Activated CD4-positive, alpha-beta T cell treated with anti-CD3 and anti-CD28 coated beads, Interleukin-2, amount 50 U/mL, for 48 hours (primary cell): ENCODE measurements at regions not wholly inside any gene's neighbourhood (a gene's known extent, or its start where the extent isn't known, plus 50 kb on each side); places are given as distances from the start of the nearest gene placed in this dataset.
"Not testable (repeated sequence)": the region's sequence is repeated elsewhere in the genome, so short reads cannot be mapped to it uniquely, and the experiment has no call there.

Source experiments
- DNase-seq, 2 experiments: peaks; one replicate each; pipeline ENCODE4 v3.0.0-alpha.2; 2020

DNA sequence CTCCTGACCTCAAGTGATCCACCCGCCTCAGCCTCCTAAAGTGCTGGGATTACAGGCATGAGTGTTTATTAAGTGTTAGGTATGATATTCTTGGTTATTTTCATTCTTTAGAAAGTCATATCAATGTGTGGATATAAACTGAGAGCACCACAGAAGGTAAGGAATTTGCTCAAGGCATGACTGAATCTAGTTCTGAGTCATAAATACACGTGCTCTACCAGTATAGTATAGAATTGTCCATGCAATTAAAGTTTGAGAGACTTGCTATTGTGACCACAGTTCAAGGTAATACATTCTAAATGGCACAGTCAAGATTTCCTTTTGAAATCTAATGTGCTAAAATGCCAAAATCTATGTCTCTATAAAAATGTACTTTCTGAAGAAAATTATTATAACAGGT is 401.1 kb upstream of the CHRM3 start:
- no peak for DNase-seq

DNA sequence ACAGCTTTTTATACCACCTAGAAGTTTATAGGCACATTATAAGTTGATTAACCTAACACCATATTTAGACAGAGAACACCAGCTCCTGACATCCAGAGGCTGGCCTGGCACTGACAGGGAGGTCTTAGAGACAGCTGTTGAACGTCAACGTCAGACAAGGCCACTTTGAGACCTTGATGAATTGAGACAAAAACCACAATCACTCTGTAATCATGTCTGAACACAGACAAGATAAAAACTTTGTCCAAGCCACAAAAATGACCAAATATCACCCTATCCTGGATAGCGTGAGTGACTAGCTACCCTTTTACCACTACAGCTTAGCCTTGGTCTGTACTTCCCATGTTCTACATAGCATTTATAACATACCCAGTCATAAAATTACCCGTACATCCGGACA is 403.6 kb upstream of the CHRM3 start:
- DNase-seq, result no peak

DNA sequence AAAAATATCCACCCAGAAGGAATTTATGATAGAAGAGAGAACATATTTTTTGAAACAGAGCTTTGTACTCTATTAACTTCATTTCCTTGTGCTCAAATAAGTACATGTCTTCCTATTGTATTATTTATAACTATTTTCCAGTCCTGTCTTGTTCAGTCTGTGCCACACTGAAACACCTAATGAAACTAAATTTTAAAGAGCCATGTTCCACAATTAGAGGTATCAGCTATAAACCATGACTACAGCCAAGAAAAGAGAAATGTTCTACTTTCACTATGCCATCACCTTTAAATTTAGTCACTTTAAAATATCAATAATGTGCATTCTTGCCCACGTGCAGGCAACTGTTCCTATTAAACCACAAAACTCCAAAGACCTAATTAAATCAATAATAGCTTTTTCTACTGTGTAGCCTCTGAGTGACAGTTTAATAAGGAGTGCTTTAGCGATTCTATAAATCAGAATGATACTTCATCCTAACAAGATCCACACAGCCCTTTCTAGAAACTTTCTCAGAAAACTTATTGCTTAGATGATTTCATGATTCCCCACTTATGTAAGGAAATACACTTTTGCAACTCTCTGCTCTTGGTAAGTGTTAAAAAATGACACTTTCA is 404.9 kb upstream of the CHRM3 start:
- no peak for DNase-seq

DNA sequence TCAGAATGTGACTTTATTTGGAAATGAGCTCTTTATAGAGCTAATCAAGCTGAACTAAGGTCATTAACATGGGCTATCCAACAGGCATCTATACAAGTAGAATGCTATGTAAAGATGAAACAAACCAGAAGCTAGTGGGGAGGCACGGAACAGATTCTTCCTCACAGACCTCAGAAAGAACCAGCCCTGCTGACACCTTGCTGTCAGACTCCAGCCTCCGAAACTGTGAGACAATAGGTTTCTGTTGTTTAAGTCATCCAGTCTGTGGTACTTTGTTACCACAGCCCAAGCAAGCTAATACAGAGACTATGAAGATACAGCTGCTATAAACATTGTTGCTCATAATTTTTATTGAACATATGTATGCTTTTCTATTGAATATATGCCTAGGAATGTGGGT is 406.3 kb upstream of the CHRM3 start:
- no peak for DNase-seq

DNA sequence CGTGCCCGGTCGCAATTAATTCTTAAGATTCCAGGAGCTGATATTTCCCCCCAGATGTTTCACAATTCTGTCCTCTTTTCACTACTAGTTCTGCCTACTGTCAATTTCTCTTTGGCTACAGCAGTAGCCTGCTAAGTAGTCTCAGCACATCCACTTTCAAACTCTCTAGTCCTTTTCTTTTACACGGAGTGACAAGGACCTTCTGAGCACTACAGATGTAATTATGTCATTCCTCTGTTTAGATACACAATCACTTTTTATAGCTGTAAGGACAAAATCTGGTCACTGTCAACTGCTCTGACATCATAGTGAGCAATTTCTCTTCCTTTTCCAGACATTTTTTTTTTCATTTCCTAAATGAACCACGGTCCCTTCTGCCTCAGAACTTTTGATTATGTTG is 421.7 kb upstream of the CHRM3 start:
- no peak for DNase-seq

DNA sequence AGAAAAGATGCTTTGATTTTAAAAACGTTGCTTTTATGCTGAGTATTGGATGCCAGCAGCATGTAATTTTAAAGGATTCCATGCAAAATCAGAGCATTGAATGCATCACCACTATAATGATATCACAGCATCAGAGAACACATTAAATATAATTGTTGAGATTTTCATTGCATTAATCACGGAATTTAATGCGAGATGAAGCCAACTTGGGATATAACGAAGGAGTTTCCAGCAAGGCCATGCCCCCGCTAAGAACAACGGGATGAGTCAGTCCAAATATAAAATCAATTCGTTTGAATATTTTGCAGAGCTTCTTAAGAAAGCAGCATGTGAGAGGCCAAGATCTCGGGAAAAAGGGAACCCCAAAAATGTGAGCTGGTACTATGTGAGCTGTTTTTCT is 423.4 kb upstream of the CHRM3 start:
- no peak for DNase-seq

DNA sequence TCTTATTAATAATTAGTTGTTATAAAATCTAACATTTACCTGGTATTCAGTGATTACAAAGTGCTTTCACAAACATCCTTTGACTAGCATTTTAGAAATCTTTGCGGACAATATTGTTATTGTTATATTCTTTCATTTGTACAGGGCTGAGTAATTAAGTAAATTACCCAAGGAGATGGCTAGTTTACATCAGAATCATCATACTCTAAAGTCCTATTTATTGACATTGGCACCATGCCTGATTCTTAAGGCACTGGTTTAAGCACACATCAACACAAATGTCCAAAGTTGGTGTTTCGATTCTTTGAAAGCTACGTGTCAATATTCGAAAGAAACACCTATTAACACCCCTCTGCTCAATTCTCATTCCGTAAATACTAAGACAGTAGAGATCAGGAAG is 424.6 kb upstream of the CHRM3 start:
- DNase-seq, result no peak

DNA sequence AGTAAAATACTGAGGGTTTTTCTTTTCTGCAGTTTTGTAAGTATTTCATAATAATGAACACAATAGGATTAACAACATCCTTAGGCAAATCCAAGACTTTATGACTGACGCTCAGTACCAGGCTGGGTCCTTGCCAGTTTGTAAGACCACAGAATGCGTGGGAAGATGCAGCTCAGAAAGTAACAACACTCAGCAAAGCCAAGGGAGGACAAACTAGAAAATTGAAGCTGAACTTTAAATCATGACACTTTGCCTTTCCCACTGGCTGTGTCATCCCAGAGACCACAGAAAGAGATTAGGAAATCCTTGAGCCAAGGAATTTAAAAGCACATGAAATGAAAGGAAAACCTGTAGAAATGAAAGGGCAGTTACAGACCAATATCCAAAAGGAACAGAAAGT is 426.3 kb upstream of the CHRM3 start:
- DNase-seq, result no peak

DNA sequence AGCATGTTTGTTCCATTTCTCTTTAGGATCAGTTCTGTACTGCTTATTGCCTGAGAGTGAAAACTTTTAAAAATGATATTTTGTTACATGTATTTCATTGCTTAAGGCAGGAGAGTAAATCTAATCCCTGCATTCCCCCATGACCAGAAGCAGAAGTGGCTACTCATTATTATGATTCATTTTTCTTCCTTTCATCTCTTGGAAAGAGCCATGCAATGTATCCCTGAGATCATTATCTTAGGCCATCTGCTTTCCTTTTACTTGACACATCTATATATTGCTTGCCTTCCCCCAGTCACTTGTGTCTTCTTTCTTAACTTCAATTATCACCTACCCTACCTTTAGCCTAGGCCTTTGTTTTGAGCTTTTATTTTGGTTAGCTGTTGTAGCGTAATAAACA is 430.4 kb upstream of the CHRM3 start:
- no peak for DNase-seq

DNA sequence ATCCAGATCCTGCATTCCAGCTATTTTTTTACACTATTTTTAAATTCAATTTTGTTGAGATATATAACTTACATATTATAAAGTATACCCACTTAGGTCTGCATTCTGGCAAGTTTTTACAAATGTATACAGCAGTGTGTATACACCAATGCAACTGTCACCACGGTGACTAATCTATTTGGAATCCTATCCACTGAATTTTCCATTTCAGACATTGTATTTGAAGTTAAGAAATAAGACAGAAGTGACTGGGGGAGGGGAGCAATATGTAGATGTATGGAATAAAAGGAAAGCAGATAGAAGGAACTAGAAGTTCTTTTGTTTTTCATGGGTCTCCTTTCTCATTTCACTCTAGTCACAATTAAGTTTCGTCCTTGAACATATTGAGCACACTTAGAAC is 431.5 kb upstream of the CHRM3 start:
- no peak for DNase-seq

DNA sequence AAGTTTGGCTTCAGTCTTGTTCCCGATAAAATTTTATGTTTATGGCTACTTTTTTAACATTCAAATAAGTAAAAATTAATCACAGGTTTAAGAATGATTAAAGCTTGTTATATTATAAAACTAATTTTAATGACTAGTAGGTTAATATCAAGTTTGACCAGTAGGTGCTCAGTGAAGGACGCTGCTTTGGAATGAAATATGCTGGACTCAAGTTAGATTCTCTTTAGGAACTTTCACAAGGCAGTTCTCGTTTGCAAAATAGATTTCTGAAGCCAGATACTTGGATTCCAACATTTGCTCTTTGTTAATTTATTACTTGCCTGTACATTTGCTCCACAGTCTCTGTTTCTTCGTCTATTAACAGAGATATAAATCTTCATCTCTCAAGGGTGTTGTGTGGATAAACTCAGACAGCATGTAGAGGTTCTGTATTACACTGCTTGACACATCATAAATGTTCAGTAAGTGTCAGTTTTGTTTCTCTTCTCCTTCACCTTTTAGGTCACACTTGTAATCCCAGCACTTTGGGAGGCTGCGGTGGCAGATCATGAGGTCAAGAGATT is 432.8 kb upstream of the CHRM3 start:
- DNase-seq, result no peak

DNA sequence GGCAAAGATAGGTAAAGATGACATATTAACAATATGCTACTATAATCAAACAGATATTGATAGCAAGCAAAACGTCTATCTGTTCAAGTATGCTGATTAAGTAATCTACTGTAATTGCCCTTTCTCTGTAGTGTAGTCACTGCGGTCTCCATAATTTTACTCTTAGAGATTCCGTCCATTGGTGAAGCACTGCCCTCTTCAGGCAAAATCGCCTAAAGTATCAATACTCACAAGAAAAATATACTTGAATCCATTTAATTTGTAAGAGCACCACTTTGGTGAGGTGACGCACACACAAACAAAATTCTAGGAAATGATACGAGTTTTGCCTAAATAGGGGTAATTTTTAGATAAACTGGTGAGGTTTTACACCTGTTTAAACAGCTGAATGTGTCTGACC is 434.6 kb upstream of the CHRM3 start:
- DNase-seq, result no peak

DNA sequence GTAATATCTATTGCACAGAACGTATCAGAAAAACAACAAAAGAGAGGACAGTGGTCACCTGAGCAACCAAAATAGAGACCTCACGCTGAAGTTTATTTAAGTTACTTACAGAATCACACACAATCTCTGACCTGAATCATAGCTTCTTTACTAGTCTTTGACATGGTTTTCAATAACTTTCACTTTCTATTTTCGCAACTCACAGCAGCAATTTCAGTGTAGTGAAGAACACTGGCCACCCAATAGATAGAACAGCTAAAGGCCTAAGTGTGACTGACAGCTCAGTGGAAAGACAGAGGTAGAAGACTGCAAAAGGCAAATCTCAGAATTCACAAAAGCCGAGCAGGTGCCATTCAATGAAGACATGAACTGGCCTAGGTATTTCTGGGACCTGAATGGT is 435.6 kb upstream of the CHRM3 start:
- DNase-seq, result no peak

DNA sequence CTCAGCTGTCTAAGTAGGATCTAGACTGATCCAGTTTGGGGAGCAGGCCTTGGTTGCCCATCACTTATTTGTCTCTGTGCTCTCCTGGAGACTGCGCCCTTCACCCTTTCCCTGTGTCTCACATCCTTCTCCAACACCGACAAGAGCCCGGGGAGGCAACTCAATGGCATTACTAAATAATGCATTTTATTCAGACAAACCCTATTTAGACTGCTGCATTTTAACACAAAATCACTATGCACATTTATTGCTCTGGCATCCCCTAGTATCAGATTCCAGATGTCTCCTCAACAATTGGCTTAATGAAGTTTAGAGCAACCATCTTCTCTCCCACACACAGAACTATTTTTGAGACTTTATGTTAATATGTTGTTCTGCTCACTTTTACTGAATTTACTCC is 436.4 kb upstream of the CHRM3 start:
- no peak for DNase-seq

DNA sequence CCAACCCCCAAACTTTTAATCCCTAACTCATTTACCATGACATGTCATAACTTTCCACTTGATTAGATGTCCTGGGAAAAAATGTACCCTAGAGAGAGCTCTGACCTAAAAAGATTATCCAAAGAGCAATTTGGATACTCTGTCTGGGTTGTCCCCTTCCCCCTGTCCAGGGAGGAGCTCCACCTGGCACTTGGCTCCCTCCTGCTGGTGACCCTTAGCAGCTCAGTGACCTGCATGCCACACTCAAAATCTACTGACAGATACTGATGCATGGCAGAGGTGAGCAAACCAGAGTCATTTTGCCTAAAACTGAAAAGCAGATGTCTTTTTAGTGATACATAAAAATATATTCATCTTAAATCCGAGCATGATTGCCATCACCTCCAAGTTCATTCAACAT is 442.3 kb upstream of the CHRM3 start:
- no peak for DNase-seq

DNA sequence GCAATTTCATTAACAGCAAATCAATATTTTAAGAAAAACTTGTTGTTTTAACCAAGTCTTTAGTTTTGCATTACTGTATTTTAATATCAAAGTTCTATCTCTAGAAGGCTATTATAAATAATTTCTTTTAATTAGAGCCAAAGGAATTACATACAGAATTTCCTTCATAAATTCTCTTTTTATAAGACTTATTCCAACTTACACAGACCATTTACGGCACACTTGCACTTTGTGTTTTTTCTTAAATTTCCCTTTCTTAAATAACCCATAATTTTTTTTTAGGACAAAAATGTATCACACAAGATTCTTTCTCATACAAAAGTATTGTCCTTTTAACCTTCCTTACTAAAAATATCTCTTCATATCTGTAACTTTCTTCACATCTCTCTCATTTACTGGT is 458.5 kb upstream of the CHRM3 start:
- no peak for DNase-seq

DNA sequence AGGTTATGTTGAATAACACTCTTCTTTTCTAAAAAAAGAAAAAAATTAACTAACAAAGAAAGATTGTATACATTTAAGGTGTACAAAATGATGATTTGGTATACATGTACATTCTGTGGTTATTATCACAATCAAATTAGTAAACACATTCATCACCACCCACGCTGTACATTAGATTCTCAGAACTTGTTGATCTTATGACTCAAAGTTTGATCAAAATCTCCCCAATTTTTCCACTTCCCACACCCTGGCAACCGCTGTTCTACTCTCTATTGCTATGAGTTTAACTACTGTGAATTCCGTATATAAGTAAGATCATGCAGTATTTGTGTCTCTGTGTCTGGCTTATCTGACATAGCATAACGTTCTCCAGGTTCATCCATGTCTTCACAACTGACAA is 469.5 kb upstream of the CHRM3 start:
- DNase-seq, result no peak

DNA sequence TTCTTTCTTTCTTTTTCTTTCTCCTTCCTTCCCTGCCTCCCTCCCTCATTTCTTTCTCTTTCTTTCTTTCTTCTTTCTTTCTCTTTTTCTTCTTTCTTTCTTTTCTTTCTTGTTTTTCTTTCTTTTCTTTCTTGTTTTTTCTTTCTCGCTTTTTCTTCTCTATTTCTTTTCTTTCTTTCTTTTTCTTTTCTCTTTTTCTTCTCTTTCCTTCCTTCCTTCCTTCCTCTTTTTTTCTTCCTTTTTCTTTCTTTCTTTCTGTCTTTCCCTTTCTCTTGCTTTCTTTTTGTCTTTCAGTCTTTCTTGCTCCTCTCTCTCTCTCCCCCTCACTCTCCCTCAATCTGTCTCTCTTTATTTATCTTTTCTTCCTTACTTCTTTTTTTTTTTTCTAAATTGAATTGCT is 472.0 kb upstream of the CHRM3 start:
- no peak for DNase-seq

DNA sequence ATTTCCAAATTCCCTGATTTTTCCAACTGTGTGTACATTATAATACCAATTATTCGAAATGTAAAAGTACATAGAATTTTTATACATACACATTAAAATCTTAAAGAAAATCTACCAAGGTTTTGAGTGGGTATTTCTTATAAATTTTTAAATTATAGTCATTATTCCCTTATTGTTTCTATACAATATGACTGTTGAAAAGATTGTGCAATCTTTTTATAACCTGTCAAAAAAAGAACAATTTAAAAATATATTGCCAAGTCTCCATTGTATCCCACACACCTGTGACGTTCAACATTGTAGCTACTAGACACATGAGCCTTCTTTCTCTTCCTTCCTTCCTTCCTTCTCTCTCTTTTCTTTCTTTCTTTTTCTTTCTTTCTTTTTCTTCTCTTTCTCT is 473.2 kb upstream of the CHRM3 start:
- no peak for DNase-seq

DNA sequence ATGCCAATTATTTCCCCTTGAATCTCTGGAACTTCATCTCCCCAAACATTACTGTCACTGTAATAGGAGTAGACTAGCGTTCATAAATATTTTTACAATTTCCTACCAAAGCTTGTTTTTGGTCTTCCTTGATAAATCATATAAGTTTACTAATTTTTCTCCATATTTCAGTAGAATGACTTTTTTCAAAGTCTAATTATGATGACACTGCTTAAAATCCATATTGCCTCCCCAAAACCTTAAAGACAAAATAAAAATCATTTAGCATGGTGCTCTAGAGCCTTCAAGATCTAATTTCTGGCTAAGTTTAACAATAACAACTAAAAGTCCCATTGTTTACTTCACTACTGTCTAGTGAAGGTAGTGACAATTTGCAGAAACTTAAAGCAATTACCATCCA is 474.2 kb upstream of the CHRM3 start:
- no peak for DNase-seq

DNA sequence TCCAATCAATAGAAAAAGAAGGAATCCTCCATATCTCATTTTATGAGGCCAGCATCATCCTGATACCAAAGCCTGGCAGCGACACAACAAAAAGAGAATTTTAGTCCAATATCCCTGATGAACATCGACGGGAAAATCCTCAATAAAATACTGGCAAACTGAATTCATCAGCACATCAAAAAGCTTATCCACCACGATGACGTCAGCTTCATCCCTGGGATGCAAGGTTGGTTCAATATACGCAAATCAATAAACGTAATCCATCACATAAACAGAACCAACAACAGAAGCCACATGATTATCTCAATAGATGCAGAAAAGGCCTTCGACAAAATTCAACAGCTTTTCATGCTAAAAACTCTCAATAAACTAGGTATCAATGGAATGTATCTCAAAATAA is 483.6 kb upstream of the CHRM3 start:
- DNase-seq, result not testable (repeated sequence)

DNA sequence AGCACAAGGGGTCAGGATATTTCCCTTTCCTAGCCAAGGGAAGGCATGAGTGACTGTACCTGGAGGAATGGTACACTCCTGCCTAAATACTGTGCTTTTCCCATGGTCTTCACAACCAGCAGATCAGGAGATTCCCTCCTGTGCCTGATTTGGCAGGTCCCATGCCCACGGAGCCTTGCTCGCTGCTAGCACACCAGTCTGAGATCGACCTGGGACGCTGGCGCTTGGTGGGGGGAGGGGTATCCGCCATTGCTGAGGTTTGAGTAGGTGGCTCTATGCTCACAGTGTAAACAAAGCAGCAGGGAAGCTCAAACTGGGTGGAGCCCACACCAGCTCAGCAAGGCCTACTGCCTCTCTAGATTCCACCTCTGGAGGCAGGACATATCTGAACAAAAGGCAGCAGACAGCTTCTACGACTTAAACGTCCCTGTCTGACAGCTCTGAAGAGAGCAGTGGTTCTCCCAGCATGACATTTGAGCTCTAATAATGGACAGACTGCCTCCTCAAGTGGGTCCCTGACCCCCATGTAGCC is 486.0 kb upstream of the CHRM3 start:
- DNase-seq, result no peak

DNA sequence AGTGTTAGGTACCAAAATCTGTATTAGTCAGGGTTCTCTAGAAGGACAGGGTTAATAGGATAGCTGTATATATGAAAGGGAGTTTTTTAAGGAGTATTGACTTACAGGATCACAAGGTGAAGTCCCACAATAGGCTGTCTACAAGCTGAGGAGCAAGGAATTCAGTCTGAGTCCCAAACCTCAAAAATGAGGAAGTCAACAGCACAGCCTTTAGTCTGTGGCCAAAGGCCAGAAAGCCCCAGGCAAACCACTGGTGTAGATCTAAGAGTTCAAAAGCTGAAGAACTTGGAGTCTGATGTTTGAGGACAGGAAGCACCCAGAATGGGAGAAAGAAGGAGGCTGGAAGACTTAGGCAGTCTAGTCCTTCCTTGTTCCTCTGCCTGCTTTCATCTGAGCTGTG is 487.5 kb upstream of the CHRM3 start:
- no peak for DNase-seq

DNA sequence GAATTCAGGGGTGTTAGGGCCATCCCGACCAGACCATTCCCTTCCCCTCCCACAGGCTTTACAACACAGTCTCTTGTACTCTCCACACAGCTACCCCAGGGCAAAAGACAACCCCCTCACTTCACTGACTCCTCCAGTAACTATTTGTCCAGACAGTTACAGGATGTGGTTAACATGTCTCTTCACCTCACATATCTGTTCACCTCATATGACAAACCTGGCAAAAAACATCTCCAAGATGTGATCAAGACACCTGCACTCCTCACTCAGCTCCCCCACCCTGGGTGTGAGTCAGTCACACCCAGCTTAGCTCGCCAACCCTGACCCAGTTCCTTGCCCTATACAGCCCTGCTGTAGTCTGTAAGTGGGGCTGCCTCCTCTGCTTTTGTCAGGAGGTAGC is 490.5 kb upstream of the CHRM3 start:
- no peak for DNase-seq

DNA sequence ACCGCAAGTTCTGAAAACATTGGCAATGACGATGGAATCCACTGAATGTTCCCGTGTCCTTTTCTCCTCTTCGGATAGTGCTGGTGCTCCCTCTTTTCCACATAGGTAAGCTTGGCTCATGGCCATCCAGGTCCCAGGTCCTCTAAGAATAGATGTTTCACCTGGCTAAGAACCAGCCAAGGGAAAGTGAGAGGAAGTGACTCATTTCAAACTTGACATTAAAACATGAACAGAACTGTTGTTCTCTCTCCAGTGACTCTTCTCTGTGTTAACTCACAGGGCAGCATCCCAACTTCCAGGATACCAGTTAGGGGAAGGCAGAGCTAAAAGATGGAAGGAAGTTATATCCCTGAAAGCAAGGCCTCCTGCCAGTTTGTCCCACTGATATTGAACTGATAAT is 493.8 kb upstream of the CHRM3 start:
- DNase-seq, result no peak
